ENCODE measurements at regions not wholly inside any gene's neighbourhood (a gene's known extent, or its start where the extent isn't known, plus 50 kb on each side); places are given as distances from the start of the nearest gene placed in this dataset.

- DNase-seq, result no peak
These were observed 1458.6 kb upstream of the TENM4 start for GRCh38 chr11:80899381-80899780.

- no peak for DNase-seq
These were observed 1458.1 kb upstream of the TENM4 start for GRCh38 chr11:80898910-80899309.

GRCh38 chr11:80886684-80887083, 1445.9 kb upstream of the TENM4 start:
- no peak for DNase-seq

- DNase-seq, result no peak
These were observed 1432.6 kb upstream of the TENM4 start for GRCh38 chr11:80873310-80873999.

- DNase-seq, result no peak
These were observed 1431.4 kb upstream of the TENM4 start for GRCh38 chr11:80872116-80872728.

- no peak for DNase-seq
These were observed 1428.0 kb upstream of the TENM4 start for GRCh38 chr11:80868831-80869230.

- no peak for DNase-seq
These were observed 1421.2 kb upstream of the TENM4 start for GRCh38 chr11:80862011-80862410.

GRCh38 chr11:80861193-80861592, 1420.4 kb upstream of the TENM4 start:
- DNase-seq, result no peak

- no peak for DNase-seq
These were observed 1419.8 kb upstream of the TENM4 start for GRCh38 chr11:80860632-80861031.

GRCh38 chr11:80856066-80856465, 1415.2 kb upstream of the TENM4 start:
- DNase-seq, result no peak

- DNase-seq, result no peak
These were observed 1414.6 kb upstream of the TENM4 start for GRCh38 chr11:80855426-80855825.

- no peak for DNase-seq
These were observed 1408.4 kb upstream of the TENM4 start for GRCh38 chr11:80849253-80849652.

GRCh38 chr11:80846979-80847378, 1406.1 kb upstream of the TENM4 start:
- no peak for DNase-seq

- DNase-seq, result no peak
These were observed 1405.6 kb upstream of the TENM4 start for GRCh38 chr11:80846442-80846841.

- no peak for DNase-seq
These were observed 1403.4 kb upstream of the TENM4 start for GRCh38 chr11:80844110-80844819.

- no peak for DNase-seq
These were observed 1402.6 kb upstream of the TENM4 start for GRCh38 chr11:80843266-80843974.

GRCh38 chr11:80842246-80842645, 1401.4 kb upstream of the TENM4 start:
- no peak for DNase-seq

- DNase-seq, result no peak
These were observed 1400.8 kb upstream of the TENM4 start for GRCh38 chr11:80841675-80842074.

GRCh38 chr11:80838153-80838552, 1397.3 kb upstream of the TENM4 start:
- DNase-seq, result no peak

- no peak for DNase-seq
These were observed 1396.2 kb upstream of the TENM4 start for GRCh38 chr11:80837051-80837450.

GRCh38 chr11:80831374-80831773, 1390.5 kb upstream of the TENM4 start:
- no peak for DNase-seq

GRCh38 chr11:80827781-80828180, 1387.0 kb upstream of the TENM4 start:
- DNase-seq, result no peak

- DNase-seq, result no peak
These were observed 1386.0 kb upstream of the TENM4 start for GRCh38 chr11:80826808-80827207.

GRCh38 chr11:80822308-80822707, 1381.5 kb upstream of the TENM4 start:
- no peak for DNase-seq

Measured in activated CD4-positive, alpha-beta T cell treated with anti-CD3 and anti-CD28 coated beads for 4 hours (primary cell).